Transverse colon (tissue), 4 donors: ENCODE measurements at regions not wholly inside any gene's neighbourhood (a gene's known extent, or its start where the extent isn't known, plus 50 kb on each side); places are given as distances from the start of the nearest gene placed in this dataset.
A peak's percentile ranks its signal among the peaks of the same experiment; 100 is the strongest.

Source experiments
- DNase-seq: peaks from one replicate; pipeline ENCODE4 v3.0.0-alpha.2; 2019
- H3K27ac ChIP-seq, 4 donors: fragments of 200-600 bp; sonication (generic); 2 replicates each; pipeline ENCODE4 v1.5.1; 2016 to 2018; ENCODE audit warnings: inconsistent platforms in 4 of 4
- H3K27me3 ChIP-seq: fragments of 200-600 bp; sonication (generic); 2 replicates; pipeline ENCODE4 v1.5.1; 2017; ENCODE audit warnings: inconsistent platforms
- H3K36me3 ChIP-seq, 4 donors: fragments of 200-600 bp; sonication (generic); 2 replicates each; pipeline ENCODE4 v1.5.1; 2017 to 2019; ENCODE audit warnings: inconsistent platforms in 4 of 4
- H3K4me1 ChIP-seq, 4 donors: fragments of 200-600 bp; sonication (generic); 2 replicates each; pipeline ENCODE4 v1.5.1; 2017 to 2020; ENCODE audit warnings: inconsistent platforms in 4 of 4
- H3K4me3 ChIP-seq, 4 donors: fragments of 200-600 bp; sonication (generic); 1 replicate in 1 of 4; 2 replicates in 3 of 4; pipeline versions ENCODE4 v1.5.1 to v1.6.1; 2017 to 2019; ENCODE audit warnings: inconsistent platforms in 4 of 4
- H3K9me3 ChIP-seq, 2 donors: fragments of 200-600 bp; sonication (generic); 2 replicates each; pipeline ENCODE4 v1.5.1; 2017 to 2019; ENCODE audit warnings: inconsistent platforms in 2 of 2
- CTCF ChIP-seq, 5 experiments: fragments of 200-600 bp in 3 of 5; fragments of 450-650 bp in 2 of 5; sonication (generic) in 3 of 5; IDR thresholded peaks; 1 replicate in 2 of 5; 2 replicates in 3 of 5; pipeline ENCODE4 v1.5.1; 2016 to 2017; ENCODE audit warnings: antibody characterized with exemption in 5 of 5, inconsistent platforms in 3 of 5, mild to moderate bottlenecking in 2 of 5, moderate library complexity in 1 of 5
- EP300 ChIP-seq: sonication (generic); formaldehyde crosslinking; IDR thresholded peaks from one replicate; pipeline ENCODE4 v1.6.1; 2017; ENCODE audit warnings: antibody characterized with exemption, low read depth
- POLR2A ChIP-seq: fragments of 450-650 bp; IDR thresholded peaks from one replicate; pipeline ENCODE4 v1.6.1; 2016; ENCODE audit warnings: antibody characterized with exemption, mild to moderate bottlenecking, moderate library complexity
- POLR2AphosphoS5 ChIP-seq, 3 donors: sonication (generic); formaldehyde crosslinking; IDR thresholded peaks; one replicate each; pipeline ENCODE4 v1.6.1; 2016; ENCODE audit warnings: antibody characterized with exemption in 3 of 3
- WGBS, 2 donors: methylation state at CpG; one replicate each; pipeline ENCODE4 v1.1.5; 2018; ENCODE audit warnings: low coverage in 1 of 2; 5-methylcytosine and 5-hydroxymethylcytosine counted together
- in situ Hi-C, 4 donors: fragments of 200-750 bp; cut with MboI; loops; one replicate each; pipeline versions ENCODE4 v1.15.0 to v1.15.1; 2017; ENCODE audit warnings: low sequenced_read_pairs in 3 of 4, low pct_ligation_motif_present in 1 of 4, low pct_unique_long_range_greater_than_20kb in 1 of 4
- intact Hi-C: fragments of 100-400 bp; cut with DNase I; formaldehyde crosslinking; loops from one replicate; pipeline ENCODE4 v1.15.1; 2023; ENCODE audit warnings: low total_unique reads

DNA sequence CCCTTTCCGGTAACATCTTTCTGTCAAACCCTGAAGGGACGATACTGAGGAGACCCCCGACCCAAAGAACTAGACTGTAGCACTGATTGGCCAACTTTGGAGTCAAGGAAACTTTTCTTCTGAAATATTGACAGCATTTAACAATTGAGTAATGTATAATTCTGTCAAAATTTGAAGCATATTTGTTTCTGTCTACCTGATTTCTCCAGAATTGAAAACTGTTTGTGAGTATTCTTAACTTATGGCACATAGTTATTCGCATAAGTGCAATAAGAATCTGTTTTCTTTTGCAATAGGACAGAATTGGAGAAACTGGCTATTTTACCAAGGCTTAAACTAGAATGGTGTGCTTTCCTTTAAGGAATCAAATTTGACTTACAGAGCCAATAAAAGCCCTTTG is 267.1 kb upstream of the FOXN3 start:
- intact Hi-C loops, result no loop called here
- no peak for TF ChIP-seq CTCF (IDR thresholded peaks at IDR 0.05)
- TF ChIP-seq POLR2AphosphoS5 (IDR thresholded peaks at IDR 0.05), result no peak
- no peak for TF ChIP-seq EP300
- TF ChIP-seq POLR2A, result no peak
- H3K9me3 ChIP-seq, result no peaks in the 10 kb centered on the region
- WGBS, 2 donors, result 98 to 100% methylated on average over 3 to 4 of the region's 4 CpGs
- in situ Hi-C loops, result no loop called here
- H3K4me3 ChIP-seq, result no peak overlapping the region
- H3K27ac ChIP-seq, result no peak overlapping the region
- H3K27me3 ChIP-seq, result no peaks in the 10 kb centered on the region
- DNase-seq, result no peak
- H3K4me1 ChIP-seq, result peaks cover 0 to 3% (median 0%) of the 10 kb centered on the region in 4 donors
- no peaks in the 10 kb centered on the region for H3K36me3 ChIP-seq

DNA sequence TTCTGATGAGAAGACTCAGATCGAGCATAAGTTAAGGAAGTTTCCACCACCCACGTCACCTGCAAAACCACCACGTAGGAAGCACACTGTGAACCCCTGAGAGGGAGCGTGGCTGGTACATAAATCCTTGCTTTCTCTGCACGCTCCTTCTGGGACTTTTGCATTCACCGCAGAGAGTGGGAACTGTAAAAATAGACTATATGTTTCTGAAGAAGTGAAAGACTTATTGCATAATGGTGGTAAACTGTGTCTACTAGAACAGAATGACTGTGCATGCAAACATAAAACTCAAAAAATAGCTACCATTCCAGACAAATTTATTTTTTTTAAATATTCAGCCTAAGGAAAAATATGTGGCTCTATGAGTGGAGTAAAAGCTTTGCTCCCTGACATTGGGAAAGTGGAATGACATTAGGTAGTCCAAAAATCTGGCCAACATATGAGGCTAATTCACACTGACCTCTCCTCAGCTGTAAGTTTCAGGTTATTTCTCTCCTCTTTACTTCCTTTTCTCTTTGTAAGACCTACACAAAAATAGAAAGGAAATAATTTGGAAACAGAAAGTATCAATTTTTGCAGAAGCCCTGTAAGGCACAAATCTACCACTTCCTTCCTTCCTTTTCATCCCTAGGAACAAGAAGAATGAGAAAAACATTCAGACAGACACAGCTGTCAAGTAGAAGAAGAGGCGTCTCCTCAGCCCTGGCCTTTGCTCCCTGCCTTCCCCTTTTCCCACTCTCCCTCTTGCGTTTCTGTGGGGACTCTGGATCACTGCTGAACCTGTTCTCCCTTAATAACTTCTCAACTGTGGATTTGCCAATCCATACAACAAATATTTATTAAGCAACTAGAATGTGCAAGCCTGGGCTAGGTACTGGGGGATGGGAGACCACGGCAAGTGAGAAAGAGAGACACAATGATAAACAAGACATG is 264.3 kb upstream of the FOXN3 start:
- in situ Hi-C loops, result no loop called here
- TF ChIP-seq POLR2A (no peak), EP300 (peak; percentile 72), CTCF (IDR thresholded peaks at IDR 0.05) (no peak), POLR2AphosphoS5 (IDR thresholded peaks at IDR 0.05) (no peak)
- Histone ChIP-seq H3K4me3 (no peak overlapping the region), H3K36me3 (no peaks in the 10 kb centered on the region), H3K4me1 (peaks cover 0 to 3% (median 0%) of the 10 kb centered on the region in 4 donors), H3K9me3 (no peaks in the 10 kb centered on the region), H3K27me3 (no peaks in the 10 kb centered on the region), H3K27ac (peak overlapping the region; percentile 36 to 42 (median 40))
- peak; percentile 46 for DNase-seq
- WGBS, 2 donors, result 60 to 71% methylated on average over 4 to 9 of the region's 9 CpGs
- intact Hi-C loops, result no loop called here

- Histone ChIP-seq H3K27me3 (no peaks in the 10 kb centered on the region), H3K27ac (no peak overlapping the region), H3K9me3 (no peaks in the 10 kb centered on the region), H3K4me3 (no peak overlapping the region), H3K4me1 (peaks cover 0 to 3% (median 0%) of the 10 kb centered on the region in 4 donors), H3K36me3 (no peaks in the 10 kb centered on the region)
- no peak for TF ChIP-seq EP300
- TF ChIP-seq POLR2AphosphoS5 (IDR thresholded peaks at IDR 0.05), result no peak
- no peak for TF ChIP-seq POLR2A
- no peak for TF ChIP-seq CTCF (IDR thresholded peaks at IDR 0.05)
- in situ Hi-C loops (no loop called here), intact Hi-C loops (no loop called here)
- DNase-seq, result no peak
- WGBS, 2 donors, result 84% methylated on average over 3 to 4 of the region's 4 CpGs
Measured at GRCh38 chr14:89680156-89680555, 263.1 kb upstream of the FOXN3 start.

DNA sequence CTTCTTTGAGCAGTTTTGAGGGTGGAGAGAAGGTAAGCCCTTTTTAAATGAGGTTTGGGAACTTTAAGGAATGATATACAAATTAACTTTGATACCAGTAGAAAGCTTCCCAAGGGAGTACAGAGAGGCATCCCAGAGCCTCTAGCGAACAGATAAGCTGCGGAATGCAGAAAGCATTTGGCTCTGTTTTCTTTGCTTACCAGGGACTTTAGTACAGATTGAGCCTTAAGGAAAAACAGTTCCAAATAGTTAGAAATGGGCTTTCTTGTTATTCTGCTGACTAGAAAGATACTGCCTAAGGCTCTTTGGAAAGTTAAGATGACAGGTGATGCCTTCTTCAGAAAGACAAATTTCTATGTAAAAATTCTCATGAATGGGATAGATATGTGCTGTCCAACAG is 261.7 kb upstream of the FOXN3 start:
- no peak overlapping the region for H3K4me3 ChIP-seq
- no peaks in the 10 kb centered on the region for H3K9me3 ChIP-seq
- no peak for DNase-seq
- peaks cover 0 to 8% (median 0%) of the 10 kb centered on the region in 4 donors for H3K4me1 ChIP-seq
- in situ Hi-C loops, result no loop called here
- no peaks in the 10 kb centered on the region for H3K36me3 ChIP-seq
- TF ChIP-seq POLR2A (no peak), EP300 (no peak), CTCF (IDR thresholded peaks at IDR 0.05) (no peak), POLR2AphosphoS5 (IDR thresholded peaks at IDR 0.05) (no peak)
- no peaks in the 10 kb centered on the region for H3K27me3 ChIP-seq
- 92 to 100% methylated on average over 2 of the region's 2 CpGs for WGBS, 2 donors
- intact Hi-C loops, result no loop called here
- H3K27ac ChIP-seq, result no peak overlapping the region
